Vagina (tissue), 2 donors: ENCODE measurements at regions not wholly inside any gene's neighbourhood (a gene's known extent, or its start where the extent isn't known, plus 50 kb on each side); places are given as distances from the start of the nearest gene placed in this dataset.

Experiments used
- CTCF ChIP-seq, 3 experiments: fragments of 450-650 bp in 2 of 3; fragments of 200-600 bp in 1 of 3; sonication (generic) in 1 of 3; IDR thresholded peaks; one replicate each; pipeline ENCODE4 v1.5.1; 2017 to 2019; ENCODE audit warnings: antibody characterized with exemption in 3 of 3, mild to moderate bottlenecking in 2 of 3, moderate library complexity in 2 of 3
- POLR2AphosphoS5 ChIP-seq, 2 donors: sonication (generic); formaldehyde crosslinking; IDR thresholded peaks; one replicate each; pipeline ENCODE4 v1.9.0; 2017; ENCODE audit warnings: antibody characterized with exemption in 2 of 2, mild to moderate bottlenecking in 2 of 2, low read depth in 1 of 2; ENCODE audit not compliant: insufficient read depth in 1 of 2

GRCh38 chr5:168055141-168055683 is 236.2 kb upstream of the WWC1 start:
- no peak for TF ChIP-seq CTCF (IDR thresholded peaks at IDR 0.05)
- no peak for TF ChIP-seq POLR2AphosphoS5 (IDR thresholded peaks at IDR 0.05; ENCODE audit: insufficient read depth in 1 of 2, low read depth in 1 of 2)
